ENCODE measurements at regions not wholly inside any gene's neighbourhood (a gene's known extent, or its start where the extent isn't known, plus 50 kb on each side); places are given as distances from the start of the nearest gene placed in this dataset.

- H3K36me3 ChIP-seq = no peaks in the 10 kb centered on the region
- H3K27me3 ChIP-seq = no peaks in the 10 kb centered on the region
- H3K9me3 ChIP-seq = no peaks in the 10 kb centered on the region
- no peak overlapping the region for H3K4me3 ChIP-seq (ENCODE audit: low read depth, low read length)
- no peaks in the 10 kb centered on the region; the same call in 1 of the 2 replicates for H3K4me1 ChIP-seq
- DNase-seq = no peak
- TF ChIP-seq CTCF (IDR thresholded peaks at IDR 0.05; ENCODE audit: low read depth, low read length) = no peak
Observed at GRCh38 chr10:78640796-78641636, 427.8 kb upstream of the ZMIZ1 start.

DNA sequence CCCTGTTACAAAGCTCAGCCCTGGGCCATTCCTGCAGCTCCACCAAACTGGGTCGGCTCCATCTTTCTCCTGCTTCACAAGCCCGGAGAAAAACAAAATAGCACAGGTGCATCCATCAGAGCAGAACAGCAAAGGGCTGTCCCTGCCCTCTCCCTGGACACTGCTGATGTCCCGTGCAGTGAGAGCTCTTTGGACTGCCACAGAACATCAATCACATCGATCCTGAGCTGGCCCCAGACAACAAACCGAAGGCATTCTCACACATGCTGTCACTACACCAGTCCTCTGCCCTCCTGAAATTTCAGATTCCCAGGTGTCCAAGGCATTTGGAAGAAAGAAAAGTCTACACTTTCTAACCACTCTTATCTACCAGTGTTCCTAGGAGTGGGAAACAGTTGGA, 427.1 kb upstream of the ZMIZ1 start:
- no peaks in the 10 kb centered on the region; the same call in 1 of the 2 replicates for H3K4me1 ChIP-seq
- no peak overlapping the region for H3K4me3 ChIP-seq (ENCODE audit: low read depth, low read length)
- no peaks in the 10 kb centered on the region for H3K36me3 ChIP-seq
- TF ChIP-seq CTCF (IDR thresholded peaks at IDR 0.05; ENCODE audit: low read depth, low read length) = no peak
- H3K27me3 ChIP-seq = no peaks in the 10 kb centered on the region
- DNase-seq = no peak
- no peaks in the 10 kb centered on the region for H3K9me3 ChIP-seq

DNA sequence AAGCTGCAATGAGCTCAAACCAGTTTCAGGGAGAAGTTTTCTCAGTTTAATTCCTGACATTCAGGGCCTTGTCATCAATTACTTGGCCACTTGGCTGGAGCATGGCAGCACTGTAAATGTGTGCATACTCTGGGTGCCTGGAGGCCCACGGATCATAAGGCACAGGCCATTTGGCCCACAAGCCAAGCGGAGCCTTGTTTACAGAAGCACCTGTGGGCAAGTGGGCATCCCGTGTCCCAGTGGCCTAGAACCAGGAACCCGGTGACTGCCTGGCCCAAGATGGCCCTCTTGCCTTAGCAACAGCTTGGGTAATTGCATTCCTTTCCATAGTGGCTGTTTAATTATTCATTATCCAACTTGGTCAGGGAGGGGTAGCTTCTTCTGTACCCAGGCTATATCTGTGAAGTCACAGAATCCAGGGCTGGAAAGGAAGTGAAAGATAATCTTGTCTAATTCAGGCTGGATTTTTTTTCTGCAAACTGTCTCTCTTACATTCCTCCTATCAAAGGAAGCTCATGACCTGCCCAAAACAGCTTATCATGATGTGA, 426.4 kb upstream of the ZMIZ1 start:
- H3K4me3 ChIP-seq (ENCODE audit: low read depth, low read length) = no peak overlapping the region
- TF ChIP-seq CTCF (IDR thresholded peaks at IDR 0.05; ENCODE audit: low read depth, low read length) = no peak
- H3K27me3 ChIP-seq = no peaks in the 10 kb centered on the region
- H3K4me1 ChIP-seq = no peaks in the 10 kb centered on the region; the same call in 1 of the 2 replicates
- H3K9me3 ChIP-seq = no peaks in the 10 kb centered on the region
- no peaks in the 10 kb centered on the region for H3K36me3 ChIP-seq
- DNase-seq = no peak

GRCh38 chr10:78643513-78643912, 425.3 kb upstream of the ZMIZ1 start:
- DNase-seq = no peak
- Histone ChIP-seq H3K36me3 (no peaks in the 10 kb centered on the region), H3K4me1 (no peaks in the 10 kb centered on the region; the same call in 1 of the 2 replicates), H3K9me3 (no peaks in the 10 kb centered on the region), H3K27me3 (no peaks in the 10 kb centered on the region), H3K4me3 (ENCODE audit: low read depth, low read length) (no peak overlapping the region)
- no peak for TF ChIP-seq CTCF (IDR thresholded peaks at IDR 0.05; ENCODE audit: low read depth, low read length)

GRCh38 chr10:78644550-78644949, 424.2 kb upstream of the ZMIZ1 start:
- H3K4me1 ChIP-seq = no peaks in the 10 kb centered on the region; the same call in 1 of the 2 replicates
- no peaks in the 10 kb centered on the region for H3K36me3 ChIP-seq
- H3K9me3 ChIP-seq = no peaks in the 10 kb centered on the region
- no peak for TF ChIP-seq CTCF (IDR thresholded peaks at IDR 0.05; ENCODE audit: low read depth, low read length)
- H3K27me3 ChIP-seq = no peaks in the 10 kb centered on the region
- DNase-seq = no peak
- no peak overlapping the region for H3K4me3 ChIP-seq (ENCODE audit: low read depth, low read length)

- H3K9me3 ChIP-seq = no peaks in the 10 kb centered on the region
- no peaks in the 10 kb centered on the region for H3K27me3 ChIP-seq
- DNase-seq = no peak
- no peak for TF ChIP-seq CTCF (IDR thresholded peaks at IDR 0.05; ENCODE audit: low read depth, low read length)
- no peak overlapping the region for H3K4me3 ChIP-seq (ENCODE audit: low read depth, low read length)
- no peaks in the 10 kb centered on the region; the same call in 1 of the 2 replicates for H3K4me1 ChIP-seq
- no peaks in the 10 kb centered on the region for H3K36me3 ChIP-seq
Observed at GRCh38 chr10:78645169-78645686, 423.5 kb upstream of the ZMIZ1 start.
